Large intestine (tissue), 3 donors: ENCODE measurements at regions not wholly inside any gene's neighbourhood (a gene's known extent, or its start where the extent isn't known, plus 50 kb on each side); places are given as distances from the start of the nearest gene placed in this dataset.

ENCODE experiments used
- DNase-seq, 2 donors: peaks; one replicate each; pipeline versions ENCODE4 v3.0.0 to v3.0.0-alpha.2; 2013
- H3K27ac ChIP-seq: one replicate; pipeline ENCODE4 v1.5.1; 2013; ENCODE audit warnings: low read length
- H3K27me3 ChIP-seq: 2 replicates; pipeline ENCODE4 v1.6.1; 2013; ENCODE audit warnings: low read length; ENCODE audit not compliant: control insufficient read depth, insufficient read depth
- H3K36me3 ChIP-seq: 2 replicates; pipeline ENCODE4 v1.6.1; 2013; ENCODE audit warnings: low read length; ENCODE audit not compliant: control insufficient read depth, insufficient read depth
- H3K4me1 ChIP-seq: one replicate; pipeline ENCODE4 v1.6.1; 2013; ENCODE audit warnings: low read length; ENCODE audit not compliant: control insufficient read depth, insufficient read depth
- H3K4me3 ChIP-seq: one replicate; pipeline ENCODE4 v1.5.1; 2013; ENCODE audit warnings: low read length
- H3K9me3 ChIP-seq: one replicate; pipeline ENCODE4 v1.6.1; 2013; ENCODE audit warnings: mild to moderate bottlenecking, low read depth, low read length, moderate library complexity; ENCODE audit not compliant: control insufficient read depth
- WGBS: methylation state at CpG from one replicate; pipeline ENCODE4 v1.1.5; 2013; ENCODE audit warnings: low lambda C conversion rate; ENCODE audit not compliant: insufficient coverage; 5-methylcytosine and 5-hydroxymethylcytosine counted together

GRCh38 chr13:56338421-56338820 lies 802.3 kb upstream of the PRR20A start:
- Histone ChIP-seq H3K9me3 (no peaks in the 10 kb centered on the region), H3K36me3 (no peaks in the 10 kb centered on the region), H3K27me3 (no peaks in the 10 kb centered on the region), H3K27ac (no peak overlapping the region), H3K4me3 (no peak overlapping the region), H3K4me1 (no peaks in the 10 kb centered on the region)
- no CpG with 5 or more reads among the region's 1 CpG for WGBS
- DNase-seq = no peak

- Histone ChIP-seq H3K27ac (no peak overlapping the region), H3K4me3 (no peak overlapping the region), H3K4me1 (no peaks in the 10 kb centered on the region), H3K9me3 (no peaks in the 10 kb centered on the region), H3K36me3 (no peaks in the 10 kb centered on the region), H3K27me3 (no peaks in the 10 kb centered on the region)
- WGBS = 50% methylated on average over 1 of the region's 1 CpG
- no peak for DNase-seq
These were observed 793.7 kb upstream of the PRR20A start for GRCh38 chr13:56347014-56347413.

GRCh38 chr13:56349866-56350265 lies 790.9 kb upstream of the PRR20A start:
- Histone ChIP-seq H3K27ac (no peak overlapping the region), H3K9me3 (no peaks in the 10 kb centered on the region), H3K36me3 (no peaks in the 10 kb centered on the region), H3K4me1 (no peaks in the 10 kb centered on the region), H3K27me3 (no peaks in the 10 kb centered on the region), H3K4me3 (no peak overlapping the region)
- no peak for DNase-seq
- 83% methylated on average over 1 of the region's 2 CpGs for WGBS

GRCh38 chr13:56351041-56351440 lies 789.7 kb upstream of the PRR20A start:
- no peak for DNase-seq
- no peaks in the 10 kb centered on the region for H3K36me3 ChIP-seq
- H3K4me3 ChIP-seq = no peak overlapping the region
- H3K27ac ChIP-seq = no peak overlapping the region
- no peaks in the 10 kb centered on the region for H3K9me3 ChIP-seq
- H3K4me1 ChIP-seq = no peaks in the 10 kb centered on the region
- no CpG with 5 or more reads among the region's 3 CpGs for WGBS
- no peaks in the 10 kb centered on the region for H3K27me3 ChIP-seq

GRCh38 chr13:56352361-56352760 lies 788.4 kb upstream of the PRR20A start:
- no peak overlapping the region for H3K27ac ChIP-seq
- no peaks in the 10 kb centered on the region for H3K27me3 ChIP-seq
- 83% methylated on average over 1 of the region's 4 CpGs for WGBS
- no peaks in the 10 kb centered on the region for H3K36me3 ChIP-seq
- DNase-seq = no peak
- no peaks in the 10 kb centered on the region for H3K4me1 ChIP-seq
- H3K4me3 ChIP-seq = no peak overlapping the region
- no peaks in the 10 kb centered on the region for H3K9me3 ChIP-seq

- Histone ChIP-seq H3K4me1 (no peaks in the 10 kb centered on the region), H3K36me3 (no peaks in the 10 kb centered on the region), H3K27me3 (no peaks in the 10 kb centered on the region), H3K9me3 (no peaks in the 10 kb centered on the region), H3K27ac (no peak overlapping the region), H3K4me3 (no peak overlapping the region)
- DNase-seq = no peak
These were observed 787.8 kb upstream of the PRR20A start for GRCh38 chr13:56352901-56353300.

GRCh38 chr13:56356690-56357089 lies 784.0 kb upstream of the PRR20A start:
- WGBS = 100% methylated on average over 1 of the region's 1 CpG
- no peak for DNase-seq
- Histone ChIP-seq H3K4me1 (no peaks in the 10 kb centered on the region), H3K4me3 (no peak overlapping the region), H3K9me3 (no peaks in the 10 kb centered on the region), H3K27ac (no peak overlapping the region), H3K27me3 (no peaks in the 10 kb centered on the region), H3K36me3 (no peaks in the 10 kb centered on the region)

GRCh38 chr13:56378566-56378965 lies 762.2 kb upstream of the PRR20A start:
- WGBS = 0% methylated on average over 1 of the region's 1 CpG
- DNase-seq = no peak
- H3K9me3 ChIP-seq = peaks cover 6% of the 10 kb centered on the region
- no peaks in the 10 kb centered on the region for H3K27me3 ChIP-seq
- H3K27ac ChIP-seq = no peak overlapping the region
- H3K4me1 ChIP-seq = no peaks in the 10 kb centered on the region
- H3K4me3 ChIP-seq = no peak overlapping the region
- H3K36me3 ChIP-seq = no peaks in the 10 kb centered on the region

- WGBS = no CpG with 5 or more reads among the region's 1 CpG
- Histone ChIP-seq H3K4me1 (no peaks in the 10 kb centered on the region), H3K36me3 (no peaks in the 10 kb centered on the region), H3K9me3 (no peaks in the 10 kb centered on the region), H3K27me3 (no peaks in the 10 kb centered on the region), H3K4me3 (no peak overlapping the region), H3K27ac (no peak overlapping the region)
- no peak for DNase-seq
These were observed 747.2 kb upstream of the PRR20A start for GRCh38 chr13:56393549-56393948.

GRCh38 chr13:56396318-56396717 lies 744.4 kb upstream of the PRR20A start:
- no peaks in the 10 kb centered on the region for H3K36me3 ChIP-seq
- no peak overlapping the region for H3K4me3 ChIP-seq
- H3K27me3 ChIP-seq = no peaks in the 10 kb centered on the region
- H3K27ac ChIP-seq = no peak overlapping the region
- H3K4me1 ChIP-seq = no peaks in the 10 kb centered on the region
- 38% methylated on average over 1 of the region's 2 CpGs for WGBS
- H3K9me3 ChIP-seq = no peaks in the 10 kb centered on the region
- no peak for DNase-seq

GRCh38 chr13:56400774-56401173 lies 739.9 kb upstream of the PRR20A start:
- Histone ChIP-seq H3K27me3 (no peaks in the 10 kb centered on the region), H3K4me3 (no peak overlapping the region), H3K27ac (no peak overlapping the region), H3K36me3 (no peaks in the 10 kb centered on the region), H3K4me1 (no peaks in the 10 kb centered on the region), H3K9me3 (no peaks in the 10 kb centered on the region)
- peak in 1 of 2 donors; percentile 2 for DNase-seq
- WGBS = no CpG with 5 or more reads among the region's 3 CpGs
